HEK293T (cell line): ENCODE measurements at regions not wholly inside any gene's neighbourhood (a gene's known extent, or its start where the extent isn't known, plus 50 kb on each side); places are given as distances from the start of the nearest gene placed in this dataset.

ENCODE experiments used
- CTCF ChIA-PET: fragments of 350-600 bp; formaldehyde crosslinking; extraction: SDS; loops from one replicate; lab custom pipeline; 2021; ENCODE audit warnings: antibody characterized with exemption, inconsistent platforms; lab: Yijun Ruan, JAX
- POLR2A ChIA-PET: fragments of 350-600 bp; formaldehyde crosslinking; extraction: SDS; loops from one replicate; lab custom pipeline; 2020; ENCODE audit warnings: antibody characterized with exemption, inconsistent platforms; lab: Yijun Ruan, JAX
- DNase-seq: peaks from one replicate; pipeline ENCODE4 v3.0.0; 2012; ENCODE audit warnings: mixed read lengths; ENCODE audit errors: extremely low spot score
- ARNT ChIP-seq: fragments of 450-650 bp; IDR thresholded peaks from 2 replicates; pipeline ENCODE4 v1.6.1; 2017; ENCODE audit warnings: mild to moderate bottlenecking
- BHLHE40 ChIP-seq: fragments of 450-650 bp; IDR thresholded peaks from 2 replicates; pipeline ENCODE4 v1.6.1; 2016; ENCODE audit warnings: mild to moderate bottlenecking, moderate library complexity, borderline replicate concordance
- CTBP1 ChIP-seq: fragments of 450-650 bp; IDR thresholded peaks from 2 replicates; pipeline ENCODE4 v1.6.1; 2016; ENCODE audit warnings: borderline replicate concordance
- ELF4 ChIP-seq: fragments of 450-650 bp; IDR thresholded peaks from 2 replicates; pipeline ENCODE4 v1.6.1; 2017; ENCODE audit warnings: antibody characterized with exemption
- FOXA1 ChIP-seq: fragments of 450-650 bp; IDR thresholded peaks from 2 replicates; pipeline ENCODE4 v1.6.1; 2016; ENCODE audit warnings: mild to moderate bottlenecking
- FOXK2 ChIP-seq: fragments of 450-650 bp; IDR thresholded peaks from 2 replicates; pipeline ENCODE4 v1.6.1; 2016; ENCODE audit warnings: mild to moderate bottlenecking
- FOXM1 ChIP-seq: fragments of 450-650 bp; IDR thresholded peaks from 2 replicates; pipeline ENCODE4 v1.6.1; 2017; ENCODE audit warnings: mild to moderate bottlenecking, borderline replicate concordance
- HDGF ChIP-seq: fragments of 450-650 bp; IDR thresholded peaks from 2 replicates; pipeline ENCODE4 v1.6.1; 2017; ENCODE audit warnings: antibody characterized with exemption, borderline replicate concordance
- L3MBTL2 ChIP-seq: fragments of 450-650 bp; conservative IDR thresholded peaks from 2 replicates; pipeline ENCODE4 v1.6.1; 2016; ENCODE audit warnings: mild to moderate bottlenecking
- LEF1 ChIP-seq: fragments of 450-650 bp; IDR thresholded peaks from 2 replicates; pipeline ENCODE4 v1.6.1; 2017; ENCODE audit warnings: mild to moderate bottlenecking, borderline replicate concordance
- NFRKB ChIP-seq: fragments of 450-650 bp; IDR thresholded peaks from 2 replicates; pipeline ENCODE4 v1.6.1; 2016; ENCODE audit warnings: mild to moderate bottlenecking, moderate library complexity
- SP1 ChIP-seq: fragments of 450-650 bp; IDR thresholded peaks from 2 replicates; pipeline ENCODE4 v1.6.1; 2017
- SUZ12 ChIP-seq: fragments of 450-650 bp; IDR thresholded peaks from 2 replicates; pipeline ENCODE4 v1.6.1; 2016; ENCODE audit warnings: mild to moderate bottlenecking
- TARDBP ChIP-seq: fragments of 450-650 bp; IDR thresholded peaks from 2 replicates; pipeline ENCODE4 v1.6.1; 2016
- ZNF384 ChIP-seq: fragments of 450-650 bp; IDR thresholded peaks from 2 replicates; pipeline ENCODE4 v1.6.1; 2016
- TF ChIP-seq, protein P1 (sequence below): fragments of 450-650 bp; IDR thresholded peaks from 2 replicates; pipeline ENCODE4 v1.6.1; 2016

DNA sequence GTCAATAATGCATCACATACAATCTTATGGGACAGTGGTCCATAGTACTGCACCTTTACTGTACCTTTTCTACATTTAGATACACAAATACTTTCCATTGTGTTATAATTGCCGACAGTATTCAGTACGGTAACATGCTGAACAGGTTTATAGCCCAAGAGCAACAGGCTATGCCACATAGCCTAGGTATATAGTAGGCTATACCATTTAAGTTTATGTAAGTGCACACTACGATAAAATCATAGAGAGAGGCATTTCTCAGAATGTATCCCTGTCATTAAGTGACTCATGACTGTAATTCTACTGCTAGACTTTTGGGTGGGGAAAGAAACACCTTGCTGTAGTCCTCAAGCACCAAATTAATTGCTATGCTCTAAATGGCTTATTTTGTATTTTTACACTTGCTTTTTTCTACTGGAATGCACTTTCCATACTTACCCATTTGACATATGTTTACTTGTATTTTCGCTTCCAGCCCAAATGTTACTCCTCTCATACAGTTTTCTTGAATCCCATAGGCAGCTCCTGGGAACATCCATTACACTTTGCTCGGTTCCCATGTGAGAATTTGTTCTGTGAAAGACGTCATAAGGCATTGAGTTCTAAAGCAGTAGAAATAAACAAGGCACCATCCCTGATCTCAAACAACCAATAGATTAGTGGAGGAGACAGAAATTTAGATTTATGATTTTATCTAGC lies 714.0 kb upstream of the ID2 start:
- CTCF ChIA-PET: no interaction called here
- POLR2A ChIA-PET: no interaction called here
- no peak for DNase-seq
- TF ChIP-seq FOXM1 (no peak), FOXA1 (no peak), ELF4 (no peak), HDGF (no peak), FOXK2 (no peak), NFRKB (no peak), L3MBTL2 (no peak), SP1 (no peak)

DNA sequence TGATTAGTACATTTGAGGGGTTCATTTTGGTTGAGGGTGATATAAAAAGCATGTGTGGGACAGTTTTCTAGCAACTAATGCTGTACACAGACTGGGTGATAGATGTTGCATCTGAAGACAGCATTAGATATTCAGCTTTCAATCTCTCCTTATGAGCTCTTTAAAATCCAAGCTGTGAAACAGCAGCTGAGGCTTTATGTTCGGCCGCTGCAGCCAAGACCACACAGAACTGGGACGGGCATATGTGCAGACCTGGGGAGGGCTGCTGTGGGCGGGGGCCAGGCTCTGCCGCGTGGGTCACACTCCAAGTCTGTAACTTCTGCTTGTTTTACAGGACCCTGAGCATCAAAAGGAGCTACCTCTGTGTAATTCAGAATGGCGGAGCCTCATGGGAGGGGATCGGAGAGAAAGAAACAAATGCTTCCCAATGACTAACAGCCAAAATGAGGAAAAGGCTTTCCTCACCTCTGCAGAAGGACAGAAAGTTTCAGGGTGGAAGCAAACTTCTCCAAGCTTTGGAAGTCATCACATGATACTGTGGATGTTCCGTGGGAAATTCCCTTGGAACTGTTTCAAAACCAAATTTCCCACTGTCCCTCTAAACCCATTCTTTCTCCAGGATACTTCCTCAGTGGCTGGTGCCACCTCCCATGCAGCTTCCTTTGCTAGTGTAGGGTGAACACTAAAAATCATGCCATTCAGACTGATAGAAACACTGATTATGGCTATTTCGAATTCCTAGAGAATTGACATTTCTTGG lies 711.9 kb upstream of the ID2 start:
- POLR2A ChIA-PET: no interaction called here
- CTCF ChIA-PET: no interaction called here
- no peak for TF ChIP-seq ELF4
- TF ChIP-seq NFRKB: no peak
- no peak for TF ChIP-seq BHLHE40
- no peak for TF ChIP-seq FOXA1
- DNase-seq: no peak

DNA sequence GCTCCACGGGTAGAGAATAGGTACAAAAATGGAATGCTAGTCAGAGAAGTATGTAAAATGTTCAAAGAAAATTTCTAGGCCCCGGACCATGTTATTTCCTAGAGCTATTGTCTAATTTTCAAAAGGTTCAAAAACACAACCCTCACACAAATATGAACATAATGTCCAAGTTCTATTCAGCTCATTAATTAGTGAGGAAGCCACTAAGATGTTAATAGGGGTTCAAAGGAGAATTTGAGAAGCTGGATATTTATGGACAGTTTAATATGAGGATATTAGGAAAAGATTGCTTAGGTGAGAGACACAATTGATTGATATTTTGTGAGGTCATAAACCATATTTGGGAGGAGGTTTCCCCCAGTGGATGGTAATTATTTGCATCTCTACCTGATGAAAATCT lies 710.6 kb upstream of the ID2 start:
- TF ChIP-seq L3MBTL2: no peak
- TF ChIP-seq, protein P1, sequence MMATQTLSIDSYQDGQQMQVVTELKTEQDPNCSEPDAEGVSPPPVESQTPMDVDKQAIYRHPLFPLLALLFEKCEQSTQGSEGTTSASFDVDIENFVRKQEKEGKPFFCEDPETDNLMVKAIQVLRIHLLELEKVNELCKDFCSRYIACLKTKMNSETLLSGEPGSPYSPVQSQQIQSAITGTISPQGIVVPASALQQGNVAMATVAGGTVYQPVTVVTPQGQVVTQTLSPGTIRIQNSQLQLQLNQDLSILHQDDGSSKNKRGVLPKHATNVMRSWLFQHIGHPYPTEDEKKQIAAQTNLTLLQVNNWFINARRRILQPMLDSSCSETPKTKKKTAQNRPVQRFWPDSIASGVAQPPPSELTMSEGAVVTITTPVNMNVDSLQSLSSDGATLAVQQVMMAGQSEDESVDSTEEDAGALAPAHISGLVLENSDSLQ: no peak
- no peak for TF ChIP-seq BHLHE40
- TF ChIP-seq FOXK2: no peak
- TF ChIP-seq ARNT: no peak
- TF ChIP-seq CTBP1: no peak
- no peak for TF ChIP-seq TARDBP
- no peak for TF ChIP-seq SUZ12
- TF ChIP-seq FOXA1: no peak
- TF ChIP-seq SP1: no peak
- no peak for TF ChIP-seq NFRKB
- no peak for TF ChIP-seq LEF1
- TF ChIP-seq FOXM1: no peak
- TF ChIP-seq ZNF384: no peak
- TF ChIP-seq HDGF: no peak
- no peak for TF ChIP-seq ELF4
- ChIA-PET POLR2A (no interaction called here), CTCF (no interaction called here)

DNA sequence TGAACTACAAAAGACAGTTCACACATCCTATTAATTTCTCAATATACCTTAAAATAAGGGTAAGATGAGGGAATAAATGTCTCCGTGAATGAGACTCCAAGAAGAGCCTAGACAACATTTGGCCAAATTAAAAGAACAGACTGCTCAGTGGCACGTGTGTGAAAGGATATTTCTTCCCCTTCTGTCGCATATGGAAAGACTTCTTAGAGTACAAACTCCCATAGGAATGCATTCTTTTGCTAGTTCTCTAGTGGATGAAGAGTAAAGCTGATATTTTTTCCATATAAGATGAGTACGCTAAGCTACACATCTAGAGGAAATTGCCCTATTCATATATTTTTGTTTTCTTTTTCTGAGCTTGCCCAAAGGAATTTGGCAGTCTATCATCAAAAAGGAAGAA lies 710.0 kb upstream of the ID2 start:
- no peak for DNase-seq
- ChIA-PET POLR2A (no interaction called here), CTCF (no interaction called here)
- TF ChIP-seq HDGF (no peak), CTBP1 (no peak), TARDBP (no peak), FOXM1 (no peak), SUZ12 (no peak), ZNF384 (no peak), ELF4 (no peak), FOXK2 (no peak), ARNT (no peak), FOXA1 (no peak), BHLHE40 (no peak), NFRKB (no peak), LEF1 (no peak), SP1 (no peak)

More for the DNA sequence above, 710.6 kb upstream of the ID2 start:
- DNase-seq: no peak

DNA sequence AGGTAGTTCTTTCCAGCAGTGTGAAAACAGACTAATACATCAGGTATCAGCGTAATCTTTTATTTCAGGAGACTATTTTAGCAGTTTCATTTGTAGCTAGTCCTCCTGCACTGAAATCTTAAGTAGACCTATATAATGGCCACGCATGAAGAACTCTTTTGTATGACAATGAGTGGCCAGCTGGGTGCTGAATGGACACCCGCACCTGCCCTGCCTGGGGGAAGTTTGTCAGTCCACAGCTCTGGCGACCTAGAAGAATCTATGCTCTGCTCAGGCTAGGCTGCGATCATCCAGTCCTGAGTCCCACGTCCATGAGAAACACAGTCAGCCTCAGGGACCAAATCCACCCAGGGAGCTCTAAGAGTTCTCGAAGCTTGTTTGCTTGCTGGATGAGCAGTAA lies 709.2 kb upstream of the ID2 start:
- POLR2A ChIA-PET: no interaction called here
- TF ChIP-seq, protein P1: no peak
- TF ChIP-seq BHLHE40: no peak
- TF ChIP-seq CTBP1: no peak
- TF ChIP-seq FOXM1: no peak
- no peak for TF ChIP-seq ELF4
- no peak for TF ChIP-seq NFRKB
- no peak for TF ChIP-seq FOXK2
- TF ChIP-seq LEF1: no peak
- no peak for TF ChIP-seq ARNT
- TF ChIP-seq SP1: no peak
- TF ChIP-seq L3MBTL2: no peak
- no peak for TF ChIP-seq ZNF384
- no peak for TF ChIP-seq HDGF
- no peak for DNase-seq
- CTCF ChIA-PET: no interaction called here

DNA sequence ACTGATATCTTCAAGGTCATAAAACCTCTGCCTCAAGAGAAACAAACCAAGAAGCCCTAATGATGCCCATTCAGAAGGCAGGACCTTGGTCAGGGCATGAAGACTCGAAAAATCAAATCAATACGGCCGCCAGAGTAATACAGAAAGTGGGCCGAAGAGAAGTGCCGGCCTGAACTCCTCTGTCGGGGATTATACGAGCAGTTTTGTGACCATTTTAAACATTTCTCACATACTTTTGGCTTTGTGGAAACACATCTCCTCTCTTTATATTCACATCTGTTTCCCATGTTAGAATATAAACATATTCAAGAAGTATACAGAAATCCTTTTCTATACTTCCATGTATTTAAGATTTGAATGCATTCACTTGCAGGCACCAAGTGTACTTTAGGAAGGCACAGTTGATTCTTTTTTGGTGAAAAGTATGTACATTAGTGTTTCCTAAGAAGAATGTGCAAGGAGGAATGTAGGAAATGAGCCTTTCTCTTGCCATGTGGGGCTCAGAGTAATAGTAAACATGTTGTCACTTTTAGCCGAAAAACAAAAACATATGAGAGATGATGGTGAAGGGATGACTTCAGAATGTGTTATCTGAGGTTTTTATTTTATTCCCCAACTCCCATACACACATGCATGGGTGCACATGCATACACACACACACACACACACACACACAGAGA lies 707.9 kb upstream of the ID2 start:
- POLR2A ChIA-PET: no interaction called here
- CTCF ChIA-PET: no interaction called here

DNA sequence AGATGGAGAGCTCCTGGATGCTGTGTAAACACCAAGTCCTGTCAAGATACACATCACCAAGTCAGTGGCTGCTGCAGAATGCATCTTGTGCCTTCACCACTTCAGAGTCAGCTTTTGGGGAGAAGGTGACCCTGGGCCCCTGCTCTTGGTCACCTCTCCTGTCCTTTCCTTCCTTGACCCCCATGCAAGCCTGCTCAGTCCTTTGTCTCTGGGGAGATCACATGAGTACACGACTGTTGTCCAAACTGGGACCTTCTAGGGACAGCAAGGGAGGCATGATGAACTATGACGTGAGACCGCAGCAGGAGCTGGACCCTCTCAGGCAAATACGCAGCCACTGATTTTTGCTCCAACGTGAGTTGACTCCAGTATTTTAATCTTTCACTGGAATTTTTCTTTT lies 706.9 kb upstream of the ID2 start:
- TF ChIP-seq, protein P1: no peak
- TF ChIP-seq ARNT (no peak), FOXK2 (no peak), BHLHE40 (no peak), FOXM1 (no peak), HDGF (no peak)
- ChIA-PET CTCF (no interaction called here), POLR2A (no interaction called here)
- no peak for DNase-seq

More for the DNA sequence above, 707.9 kb upstream of the ID2 start:
- no peak for DNase-seq
- TF ChIP-seq FOXK2: no peak
